GM12891 (cell line): ENCODE measurements at regions not wholly inside any gene's neighbourhood (a gene's known extent, or its start where the extent isn't known, plus 50 kb on each side); places are given as distances from the start of the nearest gene placed in this dataset.

Source experiments
- DNase-seq: peaks from one replicate; pipeline ENCODE4 v3.0.0; 2011; ENCODE audit warnings: low spot score; ENCODE audit not compliant: insufficient read length
- FAIRE-seq: peaks from 2 replicates; lab custom pipeline; 2011; peaks lifted over from hg19 to GRCh38; lab: Jason Lieb, UNC
- PAX5 ChIP-seq: IDR thresholded peaks from 2 replicates; pipeline ENCODE4 v1.6.1; 2011; ENCODE audit warnings: low read length, moderate library complexity, mild to moderate bottlenecking; ENCODE audit not compliant: insufficient read depth, severe bottlenecking
- POLR2A ChIP-seq: IDR thresholded peaks from 2 replicates; pipeline ENCODE4 v1.6.1; 2011; ENCODE audit warnings: low read depth, low read length, control low read depth
- POLR2AphosphoS5 ChIP-seq: IDR thresholded peaks from 2 replicates; pipeline ENCODE4 v1.6.1; 2011; ENCODE audit warnings: low read depth, low read length, control low read depth
- POU2F2 ChIP-seq: IDR thresholded peaks from 2 replicates; pipeline ENCODE4 v1.6.1; 2011; ENCODE audit warnings: low read depth, mild to moderate bottlenecking, control low read depth, low read length, moderate library complexity
- SPI1 ChIP-seq: IDR thresholded peaks from 2 replicates; pipeline ENCODE4 v1.6.1; 2011; ENCODE audit warnings: low read depth, low read length, control low read depth
- TAF1 ChIP-seq: IDR thresholded peaks from 2 replicates; pipeline ENCODE4 v1.6.1; 2011; ENCODE audit warnings: low read depth, low read length, control low read depth

- DNase-seq (no peak), FAIRE-seq (no peak)
- TF ChIP-seq POLR2AphosphoS5 (no peak), PAX5 (no peak), TAF1 (no peak)
Measured at GRCh38 chr4:15374656-15375055, 53.2 kb upstream of the C1QTNF7 start.

- no peak for DNase-seq
- TF ChIP-seq POLR2A (no peak), POU2F2 (no peak), PAX5 (no peak), SPI1 (no peak), TAF1 (no peak), POLR2AphosphoS5 (no peak)
- FAIRE-seq = no peak
Measured at GRCh38 chr4:15375667-15376066, 52.2 kb upstream of the C1QTNF7 start.

GRCh38 chr4:15376145-15376544 is 51.7 kb upstream of the C1QTNF7 start:
- FAIRE-seq (no peak), DNase-seq (no peak)
- no peak for TF ChIP-seq SPI1
- no peak for TF ChIP-seq POLR2AphosphoS5
- no peak for TF ChIP-seq POLR2A
- no peak for TF ChIP-seq TAF1
- TF ChIP-seq PAX5 = no peak
- no peak for TF ChIP-seq POU2F2

- TF ChIP-seq PAX5 (no peak), TAF1 (no peak), POU2F2 (no peak), SPI1 (no peak), POLR2AphosphoS5 (no peak), POLR2A (no peak)
- DNase-seq (no peak), FAIRE-seq (no peak)
Measured at GRCh38 chr4:15376594-15376993, 51.2 kb upstream of the C1QTNF7 start.
